Chondrocyte (in vitro differentiated cells): ENCODE measurements at regions not wholly inside any gene's neighbourhood (a gene's known extent, or its start where the extent isn't known, plus 50 kb on each side); places are given as distances from the start of the nearest gene placed in this dataset.

Experiments used
- DNase-seq: peaks from one replicate; pipeline ENCODE4 v3.0.0; 2021; ENCODE audit warnings: mixed read lengths, low spot score
- H3K27ac Mint-ChIP-seq: one replicate; pipeline ENCODE4 v1.8.0; 2021; ENCODE audit warnings: mild to moderate bottlenecking, moderate library complexity, mixed read lengths; ENCODE audit not compliant: unreplicated experiment
- H3K27me3 Mint-ChIP-seq: 2 replicates; pipeline ENCODE4 v1.8.0; 2021; ENCODE audit warnings: low read depth, mixed read lengths
- H3K36me3 Mint-ChIP-seq: 2 replicates; pipeline ENCODE4 v1.8.0; 2021; ENCODE audit warnings: low read depth, mixed read lengths
- H3K4me1 Mint-ChIP-seq: 2 replicates; pipeline ENCODE4 v1.8.0; 2021; ENCODE audit warnings: low read depth, mild to moderate bottlenecking, mixed read lengths
- H3K4me3 Mint-ChIP-seq: one replicate; pipeline ENCODE4 v1.8.0; 2021; ENCODE audit warnings: mild to moderate bottlenecking, moderate library complexity, mixed read lengths; ENCODE audit not compliant: unreplicated experiment
- H3K9me3 Mint-ChIP-seq: 2 replicates; pipeline ENCODE4 v1.8.0; 2021; ENCODE audit warnings: low read depth, mixed read lengths
- TF ChIP-seq, protein P1 (sequence below): fragments of 200-600 bp; sonication (generic); IDR thresholded peaks from 2 replicates; pipeline ENCODE4 v1.5.0; 2021; ENCODE audit warnings: antibody characterized with exemption, mild to moderate bottlenecking, moderate library complexity

GRCh38 chr2:188209218-188209617 lies 82.5 kb upstream of the GULP1 start:
- no peak overlapping the region for H3K4me3 Mint-ChIP-seq
- no peaks in the 10 kb centered on the region for H3K36me3 Mint-ChIP-seq
- TF ChIP-seq, protein P1, sequence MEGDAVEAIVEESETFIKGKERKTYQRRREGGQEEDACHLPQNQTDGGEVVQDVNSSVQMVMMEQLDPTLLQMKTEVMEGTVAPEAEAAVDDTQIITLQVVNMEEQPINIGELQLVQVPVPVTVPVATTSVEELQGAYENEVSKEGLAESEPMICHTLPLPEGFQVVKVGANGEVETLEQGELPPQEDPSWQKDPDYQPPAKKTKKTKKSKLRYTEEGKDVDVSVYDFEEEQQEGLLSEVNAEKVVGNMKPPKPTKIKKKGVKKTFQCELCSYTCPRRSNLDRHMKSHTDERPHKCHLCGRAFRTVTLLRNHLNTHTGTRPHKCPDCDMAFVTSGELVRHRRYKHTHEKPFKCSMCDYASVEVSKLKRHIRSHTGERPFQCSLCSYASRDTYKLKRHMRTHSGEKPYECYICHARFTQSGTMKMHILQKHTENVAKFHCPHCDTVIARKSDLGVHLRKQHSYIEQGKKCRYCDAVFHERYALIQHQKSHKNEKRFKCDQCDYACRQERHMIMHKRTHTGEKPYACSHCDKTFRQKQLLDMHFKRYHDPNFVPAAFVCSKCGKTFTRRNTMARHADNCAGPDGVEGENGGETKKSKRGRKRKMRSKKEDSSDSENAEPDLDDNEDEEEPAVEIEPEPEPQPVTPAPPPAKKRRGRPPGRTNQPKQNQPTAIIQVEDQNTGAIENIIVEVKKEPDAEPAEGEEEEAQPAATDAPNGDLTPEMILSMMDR = no peak
- no peaks in the 10 kb centered on the region for H3K4me1 Mint-ChIP-seq
- peaks cover 7% of the 10 kb centered on the region for H3K9me3 Mint-ChIP-seq
- DNase-seq = no peak
- no peaks in the 10 kb centered on the region for H3K27me3 Mint-ChIP-seq
- H3K27ac Mint-ChIP-seq = no peak overlapping the region

GRCh38 chr2:188217264-188217663 lies 74.4 kb upstream of the GULP1 start:
- Mint-ChIP-seq H3K4me3 (no peak overlapping the region), H3K9me3 (peaks cover 6% of the 10 kb centered on the region), H3K27ac (no peak overlapping the region), H3K4me1 (no peaks in the 10 kb centered on the region), H3K36me3 (no peaks in the 10 kb centered on the region), H3K27me3 (no peaks in the 10 kb centered on the region)
- DNase-seq = no peak
- TF ChIP-seq, protein P1 = no peak

DNA sequence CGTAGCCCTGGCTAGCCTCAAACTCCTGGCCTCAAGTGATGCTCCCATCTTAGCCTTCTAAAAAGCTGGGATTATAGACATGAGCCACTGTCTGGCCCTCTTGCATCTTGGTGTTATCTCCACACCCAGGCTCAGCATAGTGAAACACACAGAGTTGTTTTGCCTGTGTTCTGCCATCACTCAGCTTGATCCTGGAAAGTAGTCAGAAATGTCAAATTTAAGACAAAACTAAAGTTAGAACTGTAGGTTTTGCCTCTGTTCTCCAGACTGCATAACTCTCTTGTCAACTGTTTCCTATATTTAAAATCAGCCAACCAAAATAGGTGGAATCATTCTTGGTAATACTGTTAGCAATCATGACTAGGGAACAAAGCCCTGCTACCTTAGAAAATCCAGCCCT lies 72.1 kb upstream of the GULP1 start:
- Mint-ChIP-seq H3K27me3 (no peaks in the 10 kb centered on the region), H3K36me3 (no peaks in the 10 kb centered on the region), H3K4me3 (no peak overlapping the region), H3K4me1 (no peaks in the 10 kb centered on the region), H3K27ac (no peak overlapping the region), H3K9me3 (peaks cover 3% of the 10 kb centered on the region)
- TF ChIP-seq, protein P1 = no peak
- DNase-seq = no peak

DNA sequence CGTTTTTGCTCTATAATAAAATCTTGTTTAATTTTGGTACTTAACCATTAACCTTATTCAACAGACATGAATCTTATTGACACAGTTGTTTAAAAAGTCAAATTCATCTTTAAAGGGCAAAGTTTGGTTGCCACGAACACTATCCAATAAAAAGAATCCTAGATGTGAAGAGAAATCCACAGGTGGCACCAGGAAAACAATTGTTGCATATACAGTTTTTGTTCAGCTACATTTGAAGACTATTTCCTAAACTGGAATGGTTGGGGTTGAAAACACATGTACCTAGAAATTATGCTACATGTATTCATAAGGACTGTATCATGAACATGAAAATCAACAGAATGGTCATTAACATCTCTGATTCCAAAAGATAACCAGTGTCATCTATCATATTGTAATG lies 71.1 kb upstream of the GULP1 start:
- Mint-ChIP-seq H3K27ac (no peak overlapping the region), H3K4me3 (no peak overlapping the region), H3K9me3 (peaks cover 3% of the 10 kb centered on the region), H3K27me3 (no peaks in the 10 kb centered on the region), H3K36me3 (no peaks in the 10 kb centered on the region), H3K4me1 (no peaks in the 10 kb centered on the region)
- TF ChIP-seq, protein P1 = no peak
- no peak for DNase-seq

DNA sequence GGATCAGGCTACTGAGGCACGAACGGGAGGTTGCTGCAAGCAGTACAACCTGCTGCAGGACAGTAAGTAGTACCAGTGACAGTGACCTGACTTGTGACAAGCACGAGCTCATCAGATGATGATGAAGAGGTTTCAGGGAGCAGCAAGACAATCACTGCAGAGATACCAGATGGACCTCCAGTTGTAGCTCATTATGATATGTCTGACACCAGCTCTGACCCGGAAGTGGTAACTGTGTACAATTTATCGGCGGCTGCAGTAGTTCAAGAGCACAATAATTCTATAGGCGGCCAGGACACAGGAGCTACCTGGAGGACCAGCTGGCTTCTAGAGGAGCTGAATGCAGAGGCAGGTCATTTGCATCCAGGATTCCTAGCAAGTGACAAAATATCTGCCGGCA lies 64.0 kb upstream of the GULP1 start:
- peaks cover 3% of the 10 kb centered on the region for H3K9me3 Mint-ChIP-seq
- H3K4me1 Mint-ChIP-seq = no peaks in the 10 kb centered on the region
- no peak overlapping the region for H3K4me3 Mint-ChIP-seq
- no peaks in the 10 kb centered on the region for H3K36me3 Mint-ChIP-seq
- no peaks in the 10 kb centered on the region for H3K27me3 Mint-ChIP-seq
- DNase-seq = no peak
- TF ChIP-seq, protein P1 = no peak
- H3K27ac Mint-ChIP-seq = no peak overlapping the region
